BJ (cell line): ENCODE measurements at regions not wholly inside any gene's neighbourhood (a gene's known extent, or its start where the extent isn't known, plus 50 kb on each side); places are given as distances from the start of the nearest gene placed in this dataset.

Experiments
- CTCF ChIA-PET: fragments of 350-600 bp; formaldehyde crosslinking; extraction: SDS; loops from one replicate; lab custom pipeline; 2021; ENCODE audit warnings: antibody characterized with exemption, inconsistent platforms; lab: Yijun Ruan, JAX
- POLR2A ChIA-PET: fragments of 300-600 bp; sonication (Branson Sonifier 250); formaldehyde crosslinking; extraction: SDS; loops from one replicate; lab custom pipeline; 2021; ENCODE audit warnings: antibody characterized with exemption; lab: Charles Lee
- DNase-seq: peaks from one replicate; pipeline ENCODE4 v3.0.0-alpha.2; 2011; ENCODE audit warnings: low read depth
- H3K27me3 ChIP-seq: 2 replicates; pipeline ENCODE4 v1.6.0; 2011; ENCODE audit warnings: low read length; ENCODE audit not compliant: control insufficient read depth, insufficient read depth
- H3K36me3 ChIP-seq: 2 replicates; pipeline ENCODE4 v1.5.1; 2011; ENCODE audit warnings: low read length; ENCODE audit not compliant: control insufficient read depth, insufficient read depth
- H3K4me3 ChIP-seq: 2 replicates; pipeline ENCODE4 v1.5.1; 2011; ENCODE audit warnings: low read depth, mild to moderate bottlenecking, control low read depth, low read length
- TF ChIP-seq, protein P1 (sequence below): IDR thresholded peaks from 2 replicates; pipeline ENCODE4 v1.5.1; 2011; ENCODE audit warnings: low read depth, mild to moderate bottlenecking, control low read depth, inconsistent platforms, low read length, moderate library complexity; ENCODE audit not compliant: insufficient read depth

DNA sequence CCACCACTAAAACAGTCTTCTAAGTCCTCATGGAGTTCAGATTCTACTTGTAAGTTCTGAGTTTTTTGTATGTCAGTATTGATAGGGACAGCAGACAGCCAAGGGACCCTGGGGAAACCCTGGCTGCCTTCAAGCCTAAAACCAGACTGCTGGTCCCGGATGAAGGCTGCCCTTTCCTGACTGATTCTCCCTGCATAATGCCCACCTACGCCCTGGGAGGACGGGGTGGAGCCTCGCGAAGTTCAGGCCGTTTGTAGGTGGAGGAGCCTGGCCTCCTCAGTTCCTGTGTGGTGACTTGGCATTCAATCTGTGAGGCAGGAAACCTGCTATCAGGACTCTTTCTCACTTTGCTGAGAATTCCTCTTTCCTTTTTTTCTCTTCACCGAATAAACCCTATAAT is 120.3 kb upstream of the LGSN start:
- no peaks in the 10 kb centered on the region for H3K36me3 ChIP-seq
- POLR2A ChIA-PET = no interaction called here
- DNase-seq = no peak
- no peaks in the 10 kb centered on the region for H3K27me3 ChIP-seq
- no peak overlapping the region for H3K4me3 ChIP-seq
- TF ChIP-seq, protein P1, sequence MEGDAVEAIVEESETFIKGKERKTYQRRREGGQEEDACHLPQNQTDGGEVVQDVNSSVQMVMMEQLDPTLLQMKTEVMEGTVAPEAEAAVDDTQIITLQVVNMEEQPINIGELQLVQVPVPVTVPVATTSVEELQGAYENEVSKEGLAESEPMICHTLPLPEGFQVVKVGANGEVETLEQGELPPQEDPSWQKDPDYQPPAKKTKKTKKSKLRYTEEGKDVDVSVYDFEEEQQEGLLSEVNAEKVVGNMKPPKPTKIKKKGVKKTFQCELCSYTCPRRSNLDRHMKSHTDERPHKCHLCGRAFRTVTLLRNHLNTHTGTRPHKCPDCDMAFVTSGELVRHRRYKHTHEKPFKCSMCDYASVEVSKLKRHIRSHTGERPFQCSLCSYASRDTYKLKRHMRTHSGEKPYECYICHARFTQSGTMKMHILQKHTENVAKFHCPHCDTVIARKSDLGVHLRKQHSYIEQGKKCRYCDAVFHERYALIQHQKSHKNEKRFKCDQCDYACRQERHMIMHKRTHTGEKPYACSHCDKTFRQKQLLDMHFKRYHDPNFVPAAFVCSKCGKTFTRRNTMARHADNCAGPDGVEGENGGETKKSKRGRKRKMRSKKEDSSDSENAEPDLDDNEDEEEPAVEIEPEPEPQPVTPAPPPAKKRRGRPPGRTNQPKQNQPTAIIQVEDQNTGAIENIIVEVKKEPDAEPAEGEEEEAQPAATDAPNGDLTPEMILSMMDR = no peak
- CTCF ChIA-PET = no interaction called here

DNA sequence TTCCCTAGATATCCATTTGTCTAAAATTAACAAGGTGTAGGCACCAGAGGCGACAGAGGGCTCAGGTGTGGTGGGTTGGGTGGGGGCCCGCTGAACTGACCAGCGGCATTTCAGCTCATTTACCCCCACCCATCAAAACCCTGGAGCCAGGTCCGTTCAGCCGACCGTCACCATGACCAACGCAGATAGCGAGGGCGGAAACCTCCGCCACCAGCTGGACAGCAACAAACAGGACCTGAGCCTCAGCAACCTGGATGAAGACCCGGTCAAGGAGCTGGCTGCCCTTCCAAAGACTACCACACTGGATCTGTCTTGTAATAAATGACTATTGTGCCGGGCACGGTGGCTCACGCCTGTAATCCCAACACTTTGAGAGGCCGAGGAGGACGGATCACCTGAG is 120.8 kb upstream of the LGSN start:
- Histone ChIP-seq H3K4me3 (no peak overlapping the region), H3K27me3 (no peaks in the 10 kb centered on the region), H3K36me3 (no peaks in the 10 kb centered on the region)
- ChIA-PET POLR2A (no interaction called here), CTCF (no interaction called here)
- TF ChIP-seq, protein P1 = no peak
- DNase-seq = no peak

- TF ChIP-seq, protein P1 = no peak
- CTCF ChIA-PET = no interaction called here
- DNase-seq = no peak
- POLR2A ChIA-PET = no interaction called here
- Histone ChIP-seq H3K4me3 (no peak overlapping the region), H3K27me3 (no peaks in the 10 kb centered on the region), H3K36me3 (no peaks in the 10 kb centered on the region)
Measured at GRCh38 chr6:63441266-63441956, 121.6 kb upstream of the LGSN start.

- CTCF ChIA-PET = interaction anchor here (0.6 kb wide), 1 partner anchor 426 kb away, joined by 3 read pairs; no protein-coding TSS in a partner anchor
- no peak for DNase-seq
- TF ChIP-seq, protein P1 = no peak
- Histone ChIP-seq H3K27me3 (no peaks in the 10 kb centered on the region), H3K36me3 (no peaks in the 10 kb centered on the region), H3K4me3 (no peak overlapping the region)
- POLR2A ChIA-PET = no interaction called here
Measured at GRCh38 chr6:63442870-63443269, 123.1 kb upstream of the LGSN start.

DNA sequence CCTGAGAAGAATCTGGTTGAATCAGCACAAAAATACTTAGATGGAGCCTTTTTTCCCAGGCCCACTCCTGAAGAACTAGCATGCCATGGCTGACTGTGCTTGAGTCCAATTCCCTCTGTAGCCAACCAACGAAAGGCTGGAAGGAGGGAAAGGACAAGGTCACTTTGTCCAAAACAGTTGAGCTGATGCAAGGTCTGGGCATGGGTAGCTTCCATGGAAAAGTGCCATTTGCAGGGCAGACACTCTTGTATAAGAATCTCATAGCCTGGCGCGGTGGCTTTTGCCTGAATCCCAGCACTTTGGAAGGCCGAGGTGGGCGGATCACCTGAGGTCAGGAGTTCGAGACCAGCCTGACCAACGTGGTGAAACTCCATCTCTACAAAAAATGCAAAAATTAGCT is 125.0 kb upstream of the LGSN start:
- Histone ChIP-seq H3K4me3 (no peak overlapping the region), H3K36me3 (no peaks in the 10 kb centered on the region), H3K27me3 (no peaks in the 10 kb centered on the region)
- ChIA-PET POLR2A (no interaction called here), CTCF (no interaction called here)
- no peak for DNase-seq
- TF ChIP-seq, protein P1 = no peak
